ENCODE measurements at regions not wholly inside any gene's neighbourhood (a gene's known extent, or its start where the extent isn't known, plus 50 kb on each side); places are given as distances from the start of the nearest gene placed in this dataset.

GRCh38 chr14:101002738-101003137 lies 99.2 kb upstream of the RTL1 start:
- TF ChIP-seq, protein P1, sequence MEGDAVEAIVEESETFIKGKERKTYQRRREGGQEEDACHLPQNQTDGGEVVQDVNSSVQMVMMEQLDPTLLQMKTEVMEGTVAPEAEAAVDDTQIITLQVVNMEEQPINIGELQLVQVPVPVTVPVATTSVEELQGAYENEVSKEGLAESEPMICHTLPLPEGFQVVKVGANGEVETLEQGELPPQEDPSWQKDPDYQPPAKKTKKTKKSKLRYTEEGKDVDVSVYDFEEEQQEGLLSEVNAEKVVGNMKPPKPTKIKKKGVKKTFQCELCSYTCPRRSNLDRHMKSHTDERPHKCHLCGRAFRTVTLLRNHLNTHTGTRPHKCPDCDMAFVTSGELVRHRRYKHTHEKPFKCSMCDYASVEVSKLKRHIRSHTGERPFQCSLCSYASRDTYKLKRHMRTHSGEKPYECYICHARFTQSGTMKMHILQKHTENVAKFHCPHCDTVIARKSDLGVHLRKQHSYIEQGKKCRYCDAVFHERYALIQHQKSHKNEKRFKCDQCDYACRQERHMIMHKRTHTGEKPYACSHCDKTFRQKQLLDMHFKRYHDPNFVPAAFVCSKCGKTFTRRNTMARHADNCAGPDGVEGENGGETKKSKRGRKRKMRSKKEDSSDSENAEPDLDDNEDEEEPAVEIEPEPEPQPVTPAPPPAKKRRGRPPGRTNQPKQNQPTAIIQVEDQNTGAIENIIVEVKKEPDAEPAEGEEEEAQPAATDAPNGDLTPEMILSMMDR (IDR thresholded peaks at IDR 0.05) = no peak
- no peak overlapping the region for H3K4me3 Mint-ChIP-seq

GRCh38 chr14:101004176-101004575 lies 100.7 kb upstream of the RTL1 start:
- H3K36me3 Mint-ChIP-seq = peaks cover 0 to 2% of the 10 kb centered on the region in 2 donors
- peak overlapping the region in 1 of 2 donors; percentile 88 for H3K4me3 Mint-ChIP-seq
- H3K27me3 ChIP-seq (ENCODE audit: control insufficient read depth in 2 of 2, insufficient read depth in 2 of 2, low read length in 2 of 2) = peaks cover 0 to 6% of the 10 kb centered on the region in 2 donors
- H2AFZ ChIP-seq (ENCODE audit: insufficient read depth, low read depth, low read length, poor library complexity, severe bottlenecking) = no peak overlapping the region
- no peaks in the 10 kb centered on the region for H3K9me3 ChIP-seq (replicated peaks in 1 of 2; ENCODE audit: control insufficient read depth in 1 of 2, insufficient read depth in 1 of 2, low read length in 2 of 2)
- H3K79me2 ChIP-seq (ENCODE audit: insufficient read depth, low read length) = no peaks in the 10 kb centered on the region
- H3K4me1 ChIP-seq (ENCODE audit: control insufficient read depth in 1 of 2, insufficient read depth in 2 of 2, low read length in 2 of 2) = peaks cover 26 to 31% of the 10 kb centered on the region in 2 donors
- H3K4me3 ChIP-seq (replicated peaks in 1 of 3; ENCODE audit: low read depth in 2 of 3, low read length in 3 of 3) = no peak overlapping the region
- H3K4me2 ChIP-seq (replicated peaks; ENCODE audit: extremely low read depth, low read length, poor library complexity, severe bottlenecking) = no peak overlapping the region
- peaks cover 33% of the 10 kb centered on the region for H3K4me1 Mint-ChIP-seq
- intact Hi-C loops (cut with micrococcal nuclease) = no loop called here
- peak overlapping the region in 2 of 7 donors; percentile 82 to 88 for H3K27ac Mint-ChIP-seq
- H3K9ac ChIP-seq (ENCODE audit: insufficient read depth, low read length, poor library complexity, severe bottlenecking) = no peak overlapping the region
- no peaks in the 10 kb centered on the region for H4K20me1 ChIP-seq (ENCODE audit: insufficient read depth, low read length)
- WGBS (ENCODE audit: insufficient coverage) = 77% methylated on average over 7 of the region's 9 CpGs
- peaks cover 6 to 24% (median 12%) of the 10 kb centered on the region in 3 donors for H3K27me3 Mint-ChIP-seq (ENCODE audit: low read depth in 3 of 3)
- no peaks in the 10 kb centered on the region for H3K36me3 ChIP-seq (replicated peaks in 1 of 2; ENCODE audit: control insufficient read depth in 1 of 2, insufficient read depth in 2 of 2, low read length in 2 of 2)
- TF ChIP-seq, protein P1 (IDR thresholded peaks at IDR 0.05) = no peak
- DNase-seq = no peak
- peaks cover 0 to 7% (median 3%) of the 10 kb centered on the region in 7 donors for H3K9me3 Mint-ChIP-seq
- no peak overlapping the region for H3K27ac ChIP-seq (ENCODE audit: low read depth in 1 of 2, low read length in 2 of 2)

More at GRCh38 chr14:101002738-101003137, 99.2 kb upstream of the RTL1 start:
- Histone ChIP-seq H3K36me3 (replicated peaks in 1 of 2; ENCODE audit: control insufficient read depth in 1 of 2, insufficient read depth in 2 of 2, low read length in 2 of 2) (no peaks in the 10 kb centered on the region), H3K4me2 (replicated peaks; ENCODE audit: extremely low read depth, low read length, poor library complexity, severe bottlenecking) (no peak overlapping the region), H3K4me3 (replicated peaks in 1 of 3; ENCODE audit: low read depth in 2 of 3, low read length in 3 of 3) (no peak overlapping the region), H4K20me1 (ENCODE audit: insufficient read depth, low read length) (no peaks in the 10 kb centered on the region), H2AFZ (ENCODE audit: insufficient read depth, low read depth, low read length, poor library complexity, severe bottlenecking) (no peak overlapping the region), H3K4me1 (ENCODE audit: control insufficient read depth in 1 of 2, insufficient read depth in 2 of 2, low read length in 2 of 2) (peaks cover 26 to 31% of the 10 kb centered on the region in 2 donors), H3K79me2 (ENCODE audit: insufficient read depth, low read length) (no peaks in the 10 kb centered on the region), H3K27ac (ENCODE audit: low read depth in 1 of 2, low read length in 2 of 2) (no peak overlapping the region), H3K9me3 (replicated peaks in 1 of 2; ENCODE audit: control insufficient read depth in 1 of 2, insufficient read depth in 1 of 2, low read length in 2 of 2) (no peaks in the 10 kb centered on the region), H3K27me3 (ENCODE audit: control insufficient read depth in 2 of 2, insufficient read depth in 2 of 2, low read length in 2 of 2) (peaks cover 0 to 6% of the 10 kb centered on the region in 2 donors), H3K9ac (ENCODE audit: insufficient read depth, low read length, poor library complexity, severe bottlenecking) (no peak overlapping the region)
- 89% methylated on average over 3 of the region's 7 CpGs for WGBS (ENCODE audit: insufficient coverage)
- no peak overlapping the region for H3K27ac Mint-ChIP-seq
- intact Hi-C loops (cut with micrococcal nuclease) = no loop called here
- peaks cover 0 to 2% of the 10 kb centered on the region in 2 donors for H3K36me3 Mint-ChIP-seq
- DNase-seq = no peak
- peaks cover 4 to 24% (median 13%) of the 10 kb centered on the region in 3 donors for H3K27me3 Mint-ChIP-seq (ENCODE audit: low read depth in 3 of 3)
- peaks cover 33% of the 10 kb centered on the region for H3K4me1 Mint-ChIP-seq
- peaks cover 0 to 7% (median 3%) of the 10 kb centered on the region in 7 donors for H3K9me3 Mint-ChIP-seq

Data from CD14-positive monocyte (primary cell).